ENCODE measurements at regions not wholly inside any gene's neighbourhood (a gene's known extent, or its start where the extent isn't known, plus 50 kb on each side); places are given as distances from the start of the nearest gene placed in this dataset.
A peak's percentile ranks its signal among the peaks of the same experiment; 100 is the strongest.

- no peak for TF ChIP-seq CTCF (IDR thresholded peaks at IDR 0.05; ENCODE audit: borderline replicate concordance, insufficient read depth, low read depth, low read length)
- no peak overlapping the region for H3K4me3 ChIP-seq (ENCODE audit: low read depth, low read length)
Observed at GRCh38 chr2:105176429-105176828, 65.1 kb upstream of the GPR45 start.

- TF ChIP-seq CTCF (IDR thresholded peaks at IDR 0.05; ENCODE audit: borderline replicate concordance, insufficient read depth, low read depth, low read length): no peak
Observed at GRCh38 chr2:105177008-105177407, 64.5 kb upstream of the GPR45 start.

GRCh38 chr2:105177536-105178254 lies 63.8 kb upstream of the GPR45 start:
- no peak for TF ChIP-seq CTCF (IDR thresholded peaks at IDR 0.05; ENCODE audit: borderline replicate concordance, insufficient read depth, low read depth, low read length)
- H3K4me3 ChIP-seq (ENCODE audit: low read depth, low read length): no peak overlapping the region

More at GRCh38 chr2:105177008-105177407, 64.5 kb upstream of the GPR45 start:
- H3K4me3 ChIP-seq (ENCODE audit: low read depth, low read length): no peak overlapping the region

DNA sequence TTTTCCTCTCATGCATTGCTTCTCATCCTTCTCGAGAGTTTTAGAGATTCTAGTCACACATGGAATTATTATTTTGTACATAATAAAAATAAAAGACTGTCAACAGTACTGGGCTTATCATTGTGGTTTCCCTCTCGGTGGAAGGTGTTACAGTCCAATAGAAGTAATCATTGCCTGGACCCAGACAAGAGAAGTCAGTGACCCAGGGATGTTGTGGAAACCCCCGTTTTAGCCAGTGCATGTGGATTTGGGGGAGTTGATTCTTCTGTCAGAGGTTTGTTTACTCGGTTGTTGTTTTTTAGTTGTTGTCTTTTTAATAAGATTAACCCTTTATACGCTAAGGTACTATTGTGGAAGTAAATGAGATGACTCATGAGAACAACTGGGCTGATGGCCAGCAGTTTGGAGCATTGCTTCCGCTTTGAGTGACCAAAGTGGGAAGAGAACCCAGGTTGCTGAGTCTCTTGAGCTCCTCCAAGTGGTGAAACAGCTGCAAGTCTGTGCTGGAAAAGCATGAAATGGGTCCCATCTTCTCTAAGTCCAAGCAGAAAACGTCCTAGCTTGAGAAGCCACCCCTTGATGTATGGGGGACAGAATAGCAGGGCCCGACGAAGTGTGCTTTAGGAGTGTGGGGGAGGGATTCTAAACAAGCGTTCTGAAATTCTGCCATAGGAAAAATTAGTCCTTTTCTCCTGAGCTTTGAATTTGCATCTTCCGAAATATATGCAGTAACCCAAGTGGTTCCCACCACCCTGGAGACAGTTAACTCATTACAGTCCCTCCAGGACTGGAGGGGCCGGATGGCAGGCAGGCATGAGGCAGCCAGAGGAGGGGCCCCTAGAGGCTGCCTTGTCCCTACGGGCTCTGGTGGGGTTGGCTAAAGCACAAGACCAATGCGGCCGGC lies 61.8 kb upstream of the GPR45 start:
- peak; percentile 49; the same call in 1 of the 2 replicates for TF ChIP-seq CTCF (IDR thresholded peaks at IDR 0.05; ENCODE audit: borderline replicate concordance, insufficient read depth, low read depth, low read length)
- no peak overlapping the region for H3K4me3 ChIP-seq (ENCODE audit: low read depth, low read length)

GRCh38 chr2:105180491-105180972 lies 61.0 kb upstream of the GPR45 start:
- TF ChIP-seq CTCF (IDR thresholded peaks at IDR 0.05; ENCODE audit: borderline replicate concordance, insufficient read depth, low read depth, low read length): no peak
- H3K4me3 ChIP-seq (ENCODE audit: low read depth, low read length): no peak overlapping the region

DNA sequence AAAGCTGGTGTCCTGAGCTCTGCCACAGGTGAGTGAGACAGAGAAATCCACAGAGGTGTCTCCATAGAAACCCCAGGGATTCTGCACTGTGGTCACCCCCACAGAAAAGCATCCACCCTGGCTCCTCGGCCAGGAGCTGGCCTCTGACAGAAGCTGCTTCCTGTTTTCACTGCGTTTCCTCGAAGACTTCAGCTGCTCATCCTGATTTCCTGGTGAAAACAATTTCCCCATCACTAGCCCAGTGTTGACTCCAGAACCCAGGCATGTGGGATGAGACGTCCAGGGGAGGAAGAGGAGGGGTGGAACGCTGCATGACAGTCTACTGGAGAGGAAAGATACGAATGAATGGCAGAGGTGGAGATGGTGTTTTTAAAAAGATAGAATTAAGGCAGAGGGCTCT lies 60.3 kb upstream of the GPR45 start:
- TF ChIP-seq CTCF (IDR thresholded peaks at IDR 0.05; ENCODE audit: borderline replicate concordance, insufficient read depth, low read depth, low read length): no peak
- no peak overlapping the region for H3K4me3 ChIP-seq (ENCODE audit: low read depth, low read length)
